ENCODE measurements at regions not wholly inside any gene's neighbourhood (a gene's known extent, or its start where the extent isn't known, plus 50 kb on each side); places are given as distances from the start of the nearest gene placed in this dataset.

DNA sequence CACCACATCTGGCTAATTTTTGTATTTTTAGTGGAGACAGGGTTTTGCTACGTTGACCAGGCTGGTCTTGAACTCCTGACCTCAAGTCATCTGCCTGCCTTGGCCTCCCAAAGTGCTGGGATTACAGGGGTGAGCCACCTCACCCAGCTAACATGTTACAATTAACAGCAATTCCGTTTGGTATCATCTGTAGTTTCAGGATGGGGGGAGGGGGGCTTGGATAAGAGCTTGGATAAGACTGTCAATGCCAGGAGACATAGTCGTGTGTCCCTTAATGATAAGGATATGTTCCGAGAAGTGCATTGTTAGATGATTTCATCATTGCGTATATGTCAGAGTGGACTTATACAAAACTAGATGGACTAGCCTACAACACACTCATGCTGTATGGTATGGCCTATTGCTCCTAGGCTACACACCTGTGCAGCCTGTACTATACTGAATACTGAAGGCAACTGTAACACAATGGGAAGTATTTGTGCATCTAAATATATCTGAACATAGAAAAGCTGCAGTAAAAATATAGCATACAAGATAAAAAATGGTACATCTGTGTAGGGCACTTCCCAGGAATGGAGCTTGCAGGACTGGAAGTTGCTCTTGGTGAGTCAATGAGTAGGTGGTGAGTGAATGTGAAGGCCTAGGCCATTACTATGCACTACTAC lies 103.9 kb upstream of the TNS3 start:
- TF ChIP-seq, protein P1, sequence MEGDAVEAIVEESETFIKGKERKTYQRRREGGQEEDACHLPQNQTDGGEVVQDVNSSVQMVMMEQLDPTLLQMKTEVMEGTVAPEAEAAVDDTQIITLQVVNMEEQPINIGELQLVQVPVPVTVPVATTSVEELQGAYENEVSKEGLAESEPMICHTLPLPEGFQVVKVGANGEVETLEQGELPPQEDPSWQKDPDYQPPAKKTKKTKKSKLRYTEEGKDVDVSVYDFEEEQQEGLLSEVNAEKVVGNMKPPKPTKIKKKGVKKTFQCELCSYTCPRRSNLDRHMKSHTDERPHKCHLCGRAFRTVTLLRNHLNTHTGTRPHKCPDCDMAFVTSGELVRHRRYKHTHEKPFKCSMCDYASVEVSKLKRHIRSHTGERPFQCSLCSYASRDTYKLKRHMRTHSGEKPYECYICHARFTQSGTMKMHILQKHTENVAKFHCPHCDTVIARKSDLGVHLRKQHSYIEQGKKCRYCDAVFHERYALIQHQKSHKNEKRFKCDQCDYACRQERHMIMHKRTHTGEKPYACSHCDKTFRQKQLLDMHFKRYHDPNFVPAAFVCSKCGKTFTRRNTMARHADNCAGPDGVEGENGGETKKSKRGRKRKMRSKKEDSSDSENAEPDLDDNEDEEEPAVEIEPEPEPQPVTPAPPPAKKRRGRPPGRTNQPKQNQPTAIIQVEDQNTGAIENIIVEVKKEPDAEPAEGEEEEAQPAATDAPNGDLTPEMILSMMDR (conservative IDR thresholded peaks at IDR 0.05; ENCODE audit: low read depth, low read length) = no peak
- TF ChIP-seq CEBPB (IDR thresholded peaks at IDR 0.05; ENCODE audit: low read depth, low read length) (no peak), MAFK (IDR thresholded peaks at IDR 0.05; ENCODE audit: low read depth, low read length) (no peak), SMC3 (IDR thresholded peaks at IDR 0.05; ENCODE audit: low read depth, low read length) (no peak)
